Keratinocyte (primary cell): ENCODE measurements at regions not wholly inside any gene's neighbourhood (a gene's known extent, or its start where the extent isn't known, plus 50 kb on each side); places are given as distances from the start of the nearest gene placed in this dataset.

Experiments
- DNase-seq: peaks from one replicate; pipeline ENCODE4 v3.0.0-alpha.2; 2011; ENCODE audit warnings: low read depth, missing footprints, low spot score
- FAIRE-seq: peaks from 2 replicates; lab custom pipeline; 2011; peaks lifted over from hg19 to GRCh38; lab: Jason Lieb, UNC
- H2AFZ ChIP-seq: 2 replicates; pipeline ENCODE4 v1.6.0; 2012; ENCODE audit warnings: low read length, control low read depth, inconsistent platforms; ENCODE audit not compliant: control insufficient read depth
- H3K27ac ChIP-seq: 2 replicates; pipeline ENCODE4 v1.5.1; 2011; ENCODE audit warnings: low read length; ENCODE audit not compliant: control insufficient read depth, insufficient read depth
- H3K27me3 ChIP-seq: 3 replicates; pipeline ENCODE4 v1.6.0; 2011; ENCODE audit warnings: low read length; ENCODE audit not compliant: control insufficient read depth, insufficient read depth; ENCODE audit errors: extremely low read depth
- H3K36me3 ChIP-seq, 2 experiments: 2 replicates in 1 of 2; 3 replicates in 1 of 2; pipeline ENCODE4 v1.5.1; 2011; ENCODE audit warnings: low read length in 2 of 2, mild to moderate bottlenecking in 1 of 2; ENCODE audit not compliant: control insufficient read depth in 2 of 2, insufficient read depth in 2 of 2; ENCODE audit errors: extremely low read depth in 1 of 2
- H3K4me1 ChIP-seq: 3 replicates; pipeline ENCODE4 v1.5.1; 2011; ENCODE audit warnings: low read length; ENCODE audit not compliant: control insufficient read depth, insufficient read depth; ENCODE audit errors: extremely low read depth
- H3K4me2 ChIP-seq: 3 replicates; pipeline ENCODE4 v1.6.0; 2011; ENCODE audit warnings: low read depth, low read length; ENCODE audit not compliant: control insufficient read depth, insufficient read depth; ENCODE audit errors: extremely low read depth
- H3K4me3 ChIP-seq, 3 experiments: fragments of 200-600 bp in 1 of 3; sonication (generic) in 1 of 3; 2 replicates in 2 of 3; 3 replicates in 1 of 3; pipeline ENCODE4 v1.5.1; 2011 to 2016; ENCODE audit warnings: low read length in 3 of 3, mild to moderate bottlenecking in 3 of 3, control low read depth in 2 of 3, inconsistent platforms in 1 of 3, low read depth in 1 of 3, mixed read lengths in 1 of 3, mixed run types in 1 of 3, moderate library complexity in 1 of 3; ENCODE audit not compliant: control insufficient read depth in 2 of 3, insufficient read depth in 2 of 3; ENCODE audit errors: extremely low read depth in 1 of 3
- H3K79me2 ChIP-seq: 2 replicates; pipeline ENCODE4 v1.6.0; 2012; ENCODE audit warnings: low read length; ENCODE audit not compliant: control insufficient read depth, insufficient read depth
- H3K9ac ChIP-seq: 3 replicates; pipeline ENCODE4 v1.6.0; 2011; ENCODE audit warnings: low read length; ENCODE audit not compliant: control insufficient read depth, insufficient read depth; ENCODE audit errors: extremely low read depth
- H3K9me1 ChIP-seq: 3 replicates; pipeline ENCODE4 v1.6.0; 2011; ENCODE audit warnings: low read length; ENCODE audit not compliant: control insufficient read depth, insufficient read depth; ENCODE audit errors: extremely low read depth
- H3K9me3 ChIP-seq: 2 replicates; pipeline ENCODE4 v1.5.1; 2012; ENCODE audit warnings: low read depth, low read length; ENCODE audit not compliant: control insufficient read depth
- H4K20me1 ChIP-seq: 3 replicates; pipeline ENCODE4 v1.6.0; 2011; ENCODE audit warnings: low read length; ENCODE audit not compliant: control insufficient read depth, insufficient read depth; ENCODE audit errors: extremely low read depth
- CTCF ChIP-seq, 3 experiments: IDR thresholded peaks in 1 of 3; conservative IDR thresholded peaks in 1 of 3; optimal IDR thresholded peaks in 1 of 3; 2 replicates in 2 of 3; 3 replicates in 1 of 3; pipeline versions ENCODE3 to v1.5.1; 2011; ENCODE audit warnings: low read length in 3 of 3, mild to moderate bottlenecking in 3 of 3, moderate library complexity in 2 of 3, control low read depth in 1 of 3, inconsistent platforms in 1 of 3; ENCODE audit not compliant: insufficient read depth in 2 of 3; ENCODE audit errors: extremely low read depth in 1 of 3
- EZH2 ChIP-seq: IDR thresholded peaks from one replicate; pipeline ENCODE4 v1.6.1; 2012; ENCODE audit warnings: inconsistent platforms, mild to moderate bottlenecking, low read length, moderate library complexity
- dilution Hi-C: fragments of 300-500 bp; cut with MboI; formaldehyde crosslinking; loops from one replicate; pipeline ENCODE4 v1.7.0; 2020; ENCODE audit warnings: low sequenced_read_pairs; ENCODE audit not compliant: extremely low pct_ligation_motif_present

- H3K9ac ChIP-seq: no peak overlapping the region
- H3K4me2 ChIP-seq: no peak overlapping the region
- no peaks in the 10 kb centered on the region for H3K9me1 ChIP-seq
- H3K79me2 ChIP-seq: no peaks in the 10 kb centered on the region
- H3K36me3 ChIP-seq: no peaks in the 10 kb centered on the region
- FAIRE-seq (no peak), DNase-seq (no peak)
- no peak overlapping the region for H3K27ac ChIP-seq
- no peak for TF ChIP-seq EZH2
- no peak for TF ChIP-seq CTCF (optimal IDR thresholded peaks at IDR 0.05 in 1 of 3, IDR thresholded peaks at IDR 0.05 in 1 of 3, conservative IDR thresholded peaks at IDR 0.05 in 1 of 3; ENCODE audit: extremely low read depth in 1 of 3, insufficient read depth in 2 of 3, low read length in 3 of 3)
- H2AFZ ChIP-seq: no peak overlapping the region
- no peaks in the 10 kb centered on the region for H3K4me1 ChIP-seq
- dilution Hi-C loops: no loop called here
- no peak overlapping the region for H3K4me3 ChIP-seq
- no peaks in the 10 kb centered on the region for H3K9me3 ChIP-seq
- no peaks in the 10 kb centered on the region for H4K20me1 ChIP-seq
- no peaks in the 10 kb centered on the region for H3K27me3 ChIP-seq
Measured at GRCh38 chr9:73596321-73596720, 444.7 kb downstream of the ANXA1 start.

GRCh38 chr9:73597039-73597438, 445.4 kb downstream of the ANXA1 start:
- Histone ChIP-seq H3K4me3 (no peak overlapping the region), H2AFZ (no peak overlapping the region), H3K9ac (no peak overlapping the region), H3K27me3 (no peaks in the 10 kb centered on the region), H3K9me3 (no peaks in the 10 kb centered on the region), H3K4me2 (no peak overlapping the region), H3K4me1 (no peaks in the 10 kb centered on the region), H3K9me1 (no peaks in the 10 kb centered on the region), H3K27ac (no peak overlapping the region), H3K79me2 (no peaks in the 10 kb centered on the region), H3K36me3 (no peaks in the 10 kb centered on the region), H4K20me1 (no peaks in the 10 kb centered on the region)
- DNase-seq: no peak
- FAIRE-seq: no peak
- TF ChIP-seq CTCF (optimal IDR thresholded peaks at IDR 0.05 in 1 of 3, IDR thresholded peaks at IDR 0.05 in 1 of 3, conservative IDR thresholded peaks at IDR 0.05 in 1 of 3; ENCODE audit: extremely low read depth in 1 of 3, insufficient read depth in 2 of 3, low read length in 3 of 3): no peak
- no peak for TF ChIP-seq EZH2
- dilution Hi-C loops: no loop called here
